ENCODE measurements at regions not wholly inside any gene's neighbourhood (a gene's known extent, or its start where the extent isn't known, plus 50 kb on each side); places are given as distances from the start of the nearest gene placed in this dataset.

DNA sequence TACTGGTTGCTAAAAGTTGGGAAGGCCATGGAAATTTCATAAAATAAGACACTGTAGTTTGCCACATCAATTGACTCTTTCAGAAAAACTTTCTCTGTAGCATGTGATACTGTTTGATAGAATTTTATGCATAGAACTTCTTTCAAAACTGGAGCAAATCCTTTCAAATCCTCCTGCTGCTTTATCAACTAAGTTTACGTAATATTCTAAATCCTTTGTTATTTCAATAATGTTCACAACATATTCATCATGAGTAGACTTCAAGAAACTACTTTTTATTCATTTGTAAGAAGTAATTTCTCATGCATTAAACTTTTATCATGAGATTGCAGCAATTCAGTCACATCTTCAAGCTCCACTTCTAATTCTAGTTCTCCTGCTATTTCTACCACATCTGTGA lies 199.3 kb downstream of the PCDH18 start:
- TF ChIP-seq POLR2A (IDR thresholded peaks at IDR 0.05; ENCODE audit: low read length) (no peak), CBX8 (IDR thresholded peaks at IDR 0.05) (no peak), EP300 (IDR thresholded peaks at IDR 0.05) (no peak), MAZ (IDR thresholded peaks at IDR 0.05; ENCODE audit: borderline replicate concordance, low read depth, low read length) (no peak), MYC (IDR thresholded peaks at IDR 0.05; ENCODE audit: borderline replicate concordance, low read length) (no peak), CEBPB (IDR thresholded peaks at IDR 0.05) (no peak)
- TF ChIP-seq, protein P1, sequence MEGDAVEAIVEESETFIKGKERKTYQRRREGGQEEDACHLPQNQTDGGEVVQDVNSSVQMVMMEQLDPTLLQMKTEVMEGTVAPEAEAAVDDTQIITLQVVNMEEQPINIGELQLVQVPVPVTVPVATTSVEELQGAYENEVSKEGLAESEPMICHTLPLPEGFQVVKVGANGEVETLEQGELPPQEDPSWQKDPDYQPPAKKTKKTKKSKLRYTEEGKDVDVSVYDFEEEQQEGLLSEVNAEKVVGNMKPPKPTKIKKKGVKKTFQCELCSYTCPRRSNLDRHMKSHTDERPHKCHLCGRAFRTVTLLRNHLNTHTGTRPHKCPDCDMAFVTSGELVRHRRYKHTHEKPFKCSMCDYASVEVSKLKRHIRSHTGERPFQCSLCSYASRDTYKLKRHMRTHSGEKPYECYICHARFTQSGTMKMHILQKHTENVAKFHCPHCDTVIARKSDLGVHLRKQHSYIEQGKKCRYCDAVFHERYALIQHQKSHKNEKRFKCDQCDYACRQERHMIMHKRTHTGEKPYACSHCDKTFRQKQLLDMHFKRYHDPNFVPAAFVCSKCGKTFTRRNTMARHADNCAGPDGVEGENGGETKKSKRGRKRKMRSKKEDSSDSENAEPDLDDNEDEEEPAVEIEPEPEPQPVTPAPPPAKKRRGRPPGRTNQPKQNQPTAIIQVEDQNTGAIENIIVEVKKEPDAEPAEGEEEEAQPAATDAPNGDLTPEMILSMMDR (IDR thresholded peaks at IDR 0.05) = no peak
- TF ChIP-seq, protein P2, sequence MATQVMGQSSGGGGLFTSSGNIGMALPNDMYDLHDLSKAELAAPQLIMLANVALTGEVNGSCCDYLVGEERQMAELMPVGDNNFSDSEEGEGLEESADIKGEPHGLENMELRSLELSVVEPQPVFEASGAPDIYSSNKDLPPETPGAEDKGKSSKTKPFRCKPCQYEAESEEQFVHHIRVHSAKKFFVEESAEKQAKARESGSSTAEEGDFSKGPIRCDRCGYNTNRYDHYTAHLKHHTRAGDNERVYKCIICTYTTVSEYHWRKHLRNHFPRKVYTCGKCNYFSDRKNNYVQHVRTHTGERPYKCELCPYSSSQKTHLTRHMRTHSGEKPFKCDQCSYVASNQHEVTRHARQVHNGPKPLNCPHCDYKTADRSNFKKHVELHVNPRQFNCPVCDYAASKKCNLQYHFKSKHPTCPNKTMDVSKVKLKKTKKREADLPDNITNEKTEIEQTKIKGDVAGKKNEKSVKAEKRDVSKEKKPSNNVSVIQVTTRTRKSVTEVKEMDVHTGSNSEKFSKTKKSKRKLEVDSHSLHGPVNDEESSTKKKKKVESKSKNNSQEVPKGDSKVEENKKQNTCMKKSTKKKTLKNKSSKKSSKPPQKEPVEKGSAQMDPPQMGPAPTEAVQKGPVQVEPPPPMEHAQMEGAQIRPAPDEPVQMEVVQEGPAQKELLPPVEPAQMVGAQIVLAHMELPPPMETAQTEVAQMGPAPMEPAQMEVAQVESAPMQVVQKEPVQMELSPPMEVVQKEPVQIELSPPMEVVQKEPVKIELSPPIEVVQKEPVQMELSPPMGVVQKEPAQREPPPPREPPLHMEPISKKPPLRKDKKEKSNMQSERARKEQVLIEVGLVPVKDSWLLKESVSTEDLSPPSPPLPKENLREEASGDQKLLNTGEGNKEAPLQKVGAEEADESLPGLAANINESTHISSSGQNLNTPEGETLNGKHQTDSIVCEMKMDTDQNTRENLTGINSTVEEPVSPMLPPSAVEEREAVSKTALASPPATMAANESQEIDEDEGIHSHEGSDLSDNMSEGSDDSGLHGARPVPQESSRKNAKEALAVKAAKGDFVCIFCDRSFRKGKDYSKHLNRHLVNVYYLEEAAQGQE (IDR thresholded peaks at IDR 0.05) = no peak

Data from A549 (cell line).